VCaP (cell line): ENCODE measurements at regions not wholly inside any gene's neighbourhood (a gene's known extent, or its start where the extent isn't known, plus 50 kb on each side); places are given as distances from the start of the nearest gene placed in this dataset.

Experiments used
- H3K27ac ChIP-seq: fragments of 450-650 bp; 2 replicates; pipeline ENCODE4 v1.5.1; 2017
- TF ChIP-seq, protein P1 (sequence below): fragments of 450-650 bp; conservative IDR thresholded peaks from 2 replicates; pipeline ENCODE4 v1.5.1; 2017; ENCODE audit warnings: mild to moderate bottlenecking, moderate library complexity

DNA sequence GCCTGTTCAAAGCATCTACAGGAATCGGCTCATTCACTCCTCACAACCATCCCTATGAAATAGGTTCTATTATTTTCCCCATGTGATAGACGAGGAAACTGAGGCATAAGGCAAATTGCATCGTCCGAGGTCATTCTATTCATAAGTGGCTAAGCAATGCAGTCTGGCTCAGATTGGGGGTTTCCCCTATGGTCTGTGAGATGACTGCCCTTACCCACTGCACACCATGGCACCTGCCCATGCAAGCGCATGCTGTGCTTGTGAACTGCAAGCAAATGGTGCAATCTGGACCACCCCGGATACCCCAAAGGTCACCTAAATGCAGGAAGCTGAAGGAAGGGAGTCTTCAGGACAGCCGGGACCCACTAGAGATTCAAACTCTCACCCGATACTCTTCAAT, 123.4 kb upstream of the SOD1 start:
- TF ChIP-seq, protein P1, sequence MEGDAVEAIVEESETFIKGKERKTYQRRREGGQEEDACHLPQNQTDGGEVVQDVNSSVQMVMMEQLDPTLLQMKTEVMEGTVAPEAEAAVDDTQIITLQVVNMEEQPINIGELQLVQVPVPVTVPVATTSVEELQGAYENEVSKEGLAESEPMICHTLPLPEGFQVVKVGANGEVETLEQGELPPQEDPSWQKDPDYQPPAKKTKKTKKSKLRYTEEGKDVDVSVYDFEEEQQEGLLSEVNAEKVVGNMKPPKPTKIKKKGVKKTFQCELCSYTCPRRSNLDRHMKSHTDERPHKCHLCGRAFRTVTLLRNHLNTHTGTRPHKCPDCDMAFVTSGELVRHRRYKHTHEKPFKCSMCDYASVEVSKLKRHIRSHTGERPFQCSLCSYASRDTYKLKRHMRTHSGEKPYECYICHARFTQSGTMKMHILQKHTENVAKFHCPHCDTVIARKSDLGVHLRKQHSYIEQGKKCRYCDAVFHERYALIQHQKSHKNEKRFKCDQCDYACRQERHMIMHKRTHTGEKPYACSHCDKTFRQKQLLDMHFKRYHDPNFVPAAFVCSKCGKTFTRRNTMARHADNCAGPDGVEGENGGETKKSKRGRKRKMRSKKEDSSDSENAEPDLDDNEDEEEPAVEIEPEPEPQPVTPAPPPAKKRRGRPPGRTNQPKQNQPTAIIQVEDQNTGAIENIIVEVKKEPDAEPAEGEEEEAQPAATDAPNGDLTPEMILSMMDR: no peak
- no peak overlapping the region for H3K27ac ChIP-seq

DNA sequence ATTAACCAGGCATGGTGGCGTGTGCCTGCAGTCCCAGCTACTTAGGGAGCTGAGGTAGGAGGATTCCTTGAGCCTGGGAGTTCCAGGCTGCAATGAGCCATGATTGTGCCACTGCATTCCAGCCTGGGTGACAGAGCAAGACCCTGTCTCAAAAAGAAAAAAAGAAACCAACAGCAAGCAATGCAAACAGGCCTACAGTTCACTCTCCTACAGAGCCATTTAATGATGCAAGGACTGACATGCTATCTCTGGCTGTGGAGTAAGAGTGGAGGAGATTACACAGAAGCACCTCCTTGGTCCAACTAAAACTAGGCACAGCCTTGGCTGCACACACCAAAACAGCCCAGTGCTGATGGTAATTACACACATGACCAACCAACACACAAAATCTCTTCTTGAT, 127.5 kb upstream of the SOD1 start:
- TF ChIP-seq, protein P1: no peak
- H3K27ac ChIP-seq: peak overlapping the region; percentile 98

DNA sequence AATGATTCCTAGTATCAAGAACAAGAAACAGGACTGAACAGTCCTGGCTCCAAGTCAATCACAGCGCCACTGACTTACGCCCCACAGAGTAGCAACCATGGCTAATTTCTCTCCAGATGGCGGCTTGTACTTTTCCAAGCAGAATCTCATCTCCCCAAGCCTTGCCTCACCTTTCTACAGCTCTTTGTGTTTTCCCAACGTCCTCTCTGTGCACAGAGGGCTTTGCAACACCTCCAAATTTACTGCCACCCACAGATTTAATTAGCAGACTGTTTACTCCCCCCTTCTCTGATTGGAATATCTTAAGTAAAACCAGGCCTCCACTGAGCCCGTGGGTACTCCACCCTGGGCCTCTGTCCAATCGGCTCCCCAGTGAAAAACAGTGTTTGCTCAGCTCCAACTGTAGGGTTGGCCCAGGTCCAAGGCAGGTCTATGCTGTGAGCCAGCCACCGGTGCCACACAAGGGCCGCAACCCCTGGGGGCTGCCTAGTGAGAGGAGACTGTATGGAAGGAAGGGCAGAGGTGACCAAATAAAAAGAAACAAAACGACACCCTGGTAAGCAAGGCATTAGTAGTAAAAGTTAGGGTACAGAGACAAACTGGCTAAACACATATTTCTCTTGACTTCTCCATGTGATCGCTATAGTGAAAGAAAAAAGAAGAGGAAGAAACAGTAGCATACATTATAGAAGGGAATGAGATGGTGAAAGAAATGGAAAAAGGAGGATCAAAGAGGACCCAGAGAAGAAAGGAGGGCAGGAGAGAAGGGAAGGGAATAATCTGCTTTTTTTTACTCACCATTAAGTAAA, 128.4 kb upstream of the SOD1 start:
- peak overlapping the region; percentile 98 for H3K27ac ChIP-seq
- TF ChIP-seq, protein P1: no peak

DNA sequence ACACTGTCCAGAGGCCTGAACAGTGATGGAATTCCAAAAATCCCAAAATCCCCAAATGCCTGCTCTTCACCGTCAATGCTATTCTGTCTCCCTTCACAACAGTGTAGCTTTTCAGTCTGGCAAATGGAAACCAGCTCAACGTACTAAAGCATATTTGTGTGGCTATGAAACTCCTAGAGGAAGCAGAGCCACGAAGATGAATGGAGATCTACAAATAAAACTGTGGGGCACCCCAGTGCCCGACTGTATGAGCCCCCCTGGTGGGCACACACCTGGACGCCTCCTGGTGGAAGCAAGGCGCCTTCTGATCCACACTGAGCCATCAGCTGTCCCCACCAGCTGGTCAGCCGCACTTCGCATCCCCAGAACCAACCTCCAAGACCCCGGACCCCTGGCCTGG, 129.1 kb upstream of the SOD1 start:
- TF ChIP-seq, protein P1: no peak
- peak overlapping the region; percentile 98 for H3K27ac ChIP-seq

DNA sequence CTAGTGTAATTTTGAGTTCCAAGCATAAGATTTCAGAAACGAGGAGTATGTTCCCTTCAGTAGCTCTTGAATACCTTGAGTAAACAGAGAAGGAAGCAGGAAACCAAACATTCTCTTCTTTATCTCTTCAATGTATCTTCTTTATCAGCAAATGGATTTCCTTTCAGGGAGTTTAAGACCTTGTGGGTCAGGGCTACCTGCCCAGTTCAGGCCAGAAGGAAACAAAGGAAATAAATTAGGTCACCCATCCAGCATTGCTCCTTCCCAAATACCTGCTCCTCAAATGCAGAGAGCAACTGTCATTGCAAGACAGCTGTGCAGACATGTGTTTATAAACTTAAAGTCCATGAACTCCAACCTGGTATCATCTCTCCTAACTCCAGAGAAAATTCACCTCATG, 130.1 kb upstream of the SOD1 start:
- TF ChIP-seq, protein P1: no peak
- H3K27ac ChIP-seq: peak overlapping the region; percentile 98

DNA sequence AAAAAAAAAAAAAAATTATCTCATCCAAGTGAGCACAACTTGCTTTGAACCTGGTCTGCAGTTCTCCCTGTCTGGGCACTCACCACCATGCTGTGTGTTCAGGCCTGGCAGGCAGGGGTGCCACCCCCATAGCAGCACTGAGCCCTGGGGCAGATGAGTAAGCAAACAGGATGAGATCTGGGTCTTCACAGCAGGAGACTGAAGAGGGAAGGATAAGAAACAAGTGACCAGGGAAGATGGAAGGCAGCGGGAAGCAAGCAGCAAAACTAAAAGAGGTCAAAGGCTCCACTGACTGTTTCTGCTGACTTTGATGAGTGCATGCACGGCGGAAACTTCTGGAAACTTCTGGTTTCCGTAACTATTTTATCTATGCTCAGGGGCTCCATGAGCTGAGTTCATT, 133.5 kb upstream of the SOD1 start:
- no peak overlapping the region for H3K27ac ChIP-seq
- TF ChIP-seq, protein P1: no peak

DNA sequence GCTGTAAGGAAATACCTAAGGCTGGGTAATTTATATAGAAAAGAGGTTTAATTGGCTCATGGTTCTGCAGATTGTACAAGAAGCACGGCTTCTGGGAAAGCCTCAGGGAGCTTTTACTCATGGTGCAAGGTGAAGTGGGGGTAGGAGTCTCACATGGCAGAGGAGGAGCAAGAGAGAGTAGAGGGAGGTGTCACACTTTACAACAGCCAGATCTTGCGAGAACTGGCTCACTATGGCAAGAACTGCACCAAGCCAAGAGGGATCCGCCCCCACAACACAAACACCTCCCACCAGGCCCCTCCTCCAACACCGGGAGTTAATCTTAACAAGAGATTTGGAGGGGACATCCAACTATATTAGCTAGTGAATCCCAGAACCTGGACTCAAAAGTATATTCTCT, 135.4 kb upstream of the SOD1 start:
- H3K27ac ChIP-seq: peak overlapping the region; percentile 9; the same call in 1 of the 2 replicates
- TF ChIP-seq, protein P1: no peak
